Daoy (cell line): ENCODE measurements at regions not wholly inside any gene's neighbourhood (a gene's known extent, or its start where the extent isn't known, plus 50 kb on each side); places are given as distances from the start of the nearest gene placed in this dataset.

Experiments
- DNase-seq: peaks from one replicate; pipeline ENCODE4 v3.0.0-alpha.2; 2015; ENCODE audit warnings: low read depth

DNA sequence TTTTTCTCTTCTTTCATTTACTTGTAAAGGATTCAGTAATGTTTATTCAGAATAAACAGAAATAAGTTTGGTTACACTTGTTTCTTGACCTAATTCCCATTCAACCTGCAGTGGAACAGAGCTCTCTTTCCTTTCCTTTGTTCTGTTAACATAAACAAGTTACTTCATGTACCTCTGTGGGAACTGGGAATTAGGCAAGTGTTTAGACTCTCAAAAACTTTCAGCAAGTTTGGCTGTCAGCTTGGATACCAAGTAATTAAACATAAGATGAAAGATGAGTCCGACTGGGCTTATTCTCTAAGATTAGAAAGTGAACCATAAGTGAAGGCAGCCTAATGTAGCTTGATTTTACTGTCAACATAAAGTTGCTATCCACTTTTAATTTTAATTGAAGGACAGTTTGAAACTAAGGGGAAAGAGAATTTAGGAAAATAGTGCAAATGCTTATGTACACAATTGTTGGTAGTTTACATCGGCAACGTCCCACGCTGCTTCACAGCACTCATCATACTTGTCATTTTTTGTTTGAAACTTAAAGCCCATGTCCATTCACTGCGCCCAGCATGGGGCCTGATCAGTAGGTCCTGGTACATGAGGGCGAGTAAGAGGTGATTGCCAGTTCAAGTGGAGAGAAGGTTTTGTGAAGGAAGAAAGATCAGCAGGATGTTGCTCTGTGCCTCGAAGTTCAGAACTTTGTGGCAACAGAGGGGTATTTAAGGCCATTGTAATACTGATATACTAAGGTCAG lies 113.0 kb downstream of the PLEKHG1 start:
- DNase-seq = no peak

DNA sequence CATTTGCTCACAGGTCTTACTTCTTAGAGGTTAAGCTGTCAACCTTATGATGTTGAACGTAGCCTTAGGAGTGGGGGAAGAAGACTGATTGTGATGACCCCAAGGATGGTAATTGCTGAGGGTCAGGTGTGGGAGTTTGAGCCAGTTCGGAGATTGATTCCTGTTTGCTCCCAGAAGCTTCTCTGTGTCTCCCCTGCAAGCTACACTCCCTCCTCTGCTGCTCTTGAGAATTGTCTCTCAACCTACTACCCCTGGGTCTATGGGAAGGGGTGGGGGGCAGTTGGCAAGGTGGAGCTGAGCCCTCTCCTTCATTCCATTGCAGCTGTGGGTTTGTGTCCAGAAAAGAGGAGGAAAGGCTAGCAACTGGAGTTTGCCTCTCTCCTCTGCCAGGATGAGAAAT lies 113.8 kb downstream of the PLEKHG1 start:
- no peak for DNase-seq

DNA sequence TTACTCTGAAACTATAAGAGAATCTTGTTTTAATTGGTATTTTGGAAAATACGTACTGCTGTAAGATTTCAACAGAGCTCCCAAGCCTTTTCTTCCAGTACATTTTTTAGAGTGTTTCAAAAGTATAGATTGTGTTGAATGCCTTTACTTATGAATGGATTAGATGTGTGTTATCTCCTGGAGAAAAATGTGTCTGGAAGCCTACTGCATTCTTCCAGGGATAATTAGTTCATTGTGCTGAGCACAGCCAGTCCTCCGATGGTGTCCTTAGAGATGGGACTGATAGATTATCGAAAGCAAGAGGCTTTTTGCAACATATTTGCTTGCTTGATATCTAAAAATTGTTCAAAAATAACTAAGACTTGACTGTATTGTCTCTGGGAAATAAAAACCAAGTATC lies 114.2 kb downstream of the PLEKHG1 start:
- no peak for DNase-seq

DNA sequence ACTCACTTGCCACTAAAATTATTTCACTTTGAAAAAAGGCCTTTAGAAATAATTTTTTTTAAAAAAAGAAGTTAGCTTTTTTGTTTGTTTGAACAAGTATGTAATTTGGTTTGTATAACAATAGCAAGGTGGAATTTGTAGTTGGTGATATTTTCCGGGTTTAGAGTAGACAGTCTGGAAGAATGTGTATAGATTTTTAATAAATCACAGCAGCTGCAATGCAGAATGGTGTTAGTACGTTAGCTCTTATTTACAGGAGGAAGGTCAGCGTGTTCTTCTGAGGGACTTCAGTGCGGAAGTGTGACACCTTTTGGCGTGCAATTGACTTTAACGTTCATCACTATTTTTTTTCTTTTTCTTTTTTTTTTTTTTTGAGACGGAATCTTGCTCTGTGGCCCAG lies 115.4 kb downstream of the PLEKHG1 start:
- no peak for DNase-seq

DNA sequence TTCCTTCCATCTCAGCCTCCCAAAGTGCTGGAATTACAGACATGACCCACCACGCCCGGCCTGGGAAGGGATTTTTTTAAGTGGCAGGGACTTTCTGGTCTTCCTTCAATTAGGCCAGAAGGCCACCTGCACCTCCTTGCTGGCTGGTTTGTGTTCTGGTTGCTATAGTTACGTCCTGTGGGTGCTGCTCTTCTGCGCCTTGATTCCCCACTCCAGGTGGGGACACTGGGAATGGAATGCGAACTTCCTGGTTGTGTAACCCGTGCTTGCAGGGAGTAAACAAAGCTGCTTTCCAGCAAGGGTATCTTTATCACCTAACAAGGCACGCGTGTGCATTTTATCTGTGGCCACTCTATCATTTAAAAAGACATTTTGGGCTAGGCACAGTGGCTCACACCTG lies 117.7 kb downstream of the PLEKHG1 start:
- no peak for DNase-seq

DNA sequence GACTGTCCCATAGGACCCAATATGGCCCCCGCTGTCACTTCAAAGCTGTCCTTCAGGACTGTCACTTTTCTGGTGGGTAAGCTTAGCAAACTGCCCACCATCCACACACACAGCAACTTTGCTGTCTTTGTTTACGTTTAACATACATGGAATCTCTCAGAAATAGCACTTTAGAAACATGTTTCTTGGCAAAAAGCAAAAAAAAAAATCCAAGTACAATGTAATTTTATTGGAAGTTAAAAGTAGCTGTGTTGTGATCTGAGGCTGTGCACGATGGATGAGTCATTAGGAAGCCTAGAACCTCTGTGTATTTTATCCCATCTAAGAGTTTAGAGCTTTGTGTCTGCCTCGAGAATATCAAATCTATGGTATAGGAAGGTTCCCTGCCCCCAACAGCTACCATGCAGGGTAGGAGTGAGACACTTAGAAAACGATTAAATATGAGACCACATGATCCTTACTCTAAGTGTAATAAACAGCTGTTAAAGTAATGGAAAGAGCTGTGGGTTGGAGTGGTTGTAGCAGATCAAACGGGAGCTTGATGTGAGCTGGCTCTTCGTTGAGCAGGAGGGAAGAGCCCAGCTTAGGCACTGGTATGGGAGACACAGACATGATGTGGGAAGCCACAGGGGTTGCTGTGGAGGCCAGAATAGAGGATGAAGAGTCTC lies 119.5 kb downstream of the PLEKHG1 start:
- DNase-seq = peak; percentile 31

DNA sequence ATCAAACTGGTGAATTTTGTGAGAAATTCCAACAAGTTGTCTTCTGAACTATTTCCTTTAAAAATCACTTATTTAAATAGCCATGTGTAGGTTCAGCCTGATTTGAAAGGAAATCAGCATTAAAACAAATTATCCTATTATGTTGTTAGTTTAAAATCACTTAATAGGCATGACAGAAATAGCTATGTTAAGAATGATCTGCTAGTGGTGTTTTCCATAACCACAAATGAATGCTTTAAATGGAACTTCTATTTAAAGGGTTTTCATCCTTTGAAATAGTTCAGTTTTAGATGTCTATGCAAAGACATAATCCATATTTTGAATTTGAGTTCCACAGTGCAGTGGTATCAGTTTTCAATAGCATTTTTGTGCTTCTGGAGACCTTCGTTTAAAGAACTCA lies 120.1 kb downstream of the PLEKHG1 start:
- DNase-seq = no peak

DNA sequence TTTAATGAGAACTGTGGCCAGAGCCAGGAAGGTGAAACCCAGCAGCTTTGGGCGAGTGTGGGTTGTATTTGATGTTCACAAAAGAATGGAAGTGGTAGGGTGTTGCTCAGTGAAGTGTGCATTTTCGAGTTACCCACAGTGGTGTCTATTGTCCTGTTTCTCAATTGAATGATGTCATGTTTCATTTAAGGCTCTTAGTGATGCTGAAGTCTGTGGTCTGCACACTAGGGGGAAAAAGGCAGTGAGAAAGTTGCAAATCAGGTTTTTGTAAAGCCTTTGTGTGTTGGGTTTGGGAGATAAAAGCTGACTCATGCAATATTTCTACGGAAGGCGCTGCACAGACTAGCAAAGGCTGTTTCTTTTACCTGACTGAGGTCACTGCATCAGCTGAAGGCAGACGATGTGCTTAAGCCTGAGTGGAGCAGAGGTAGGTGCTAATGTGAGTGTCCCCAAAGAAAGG lies 121.1 kb downstream of the PLEKHG1 start:
- DNase-seq = peak; percentile 89

DNA sequence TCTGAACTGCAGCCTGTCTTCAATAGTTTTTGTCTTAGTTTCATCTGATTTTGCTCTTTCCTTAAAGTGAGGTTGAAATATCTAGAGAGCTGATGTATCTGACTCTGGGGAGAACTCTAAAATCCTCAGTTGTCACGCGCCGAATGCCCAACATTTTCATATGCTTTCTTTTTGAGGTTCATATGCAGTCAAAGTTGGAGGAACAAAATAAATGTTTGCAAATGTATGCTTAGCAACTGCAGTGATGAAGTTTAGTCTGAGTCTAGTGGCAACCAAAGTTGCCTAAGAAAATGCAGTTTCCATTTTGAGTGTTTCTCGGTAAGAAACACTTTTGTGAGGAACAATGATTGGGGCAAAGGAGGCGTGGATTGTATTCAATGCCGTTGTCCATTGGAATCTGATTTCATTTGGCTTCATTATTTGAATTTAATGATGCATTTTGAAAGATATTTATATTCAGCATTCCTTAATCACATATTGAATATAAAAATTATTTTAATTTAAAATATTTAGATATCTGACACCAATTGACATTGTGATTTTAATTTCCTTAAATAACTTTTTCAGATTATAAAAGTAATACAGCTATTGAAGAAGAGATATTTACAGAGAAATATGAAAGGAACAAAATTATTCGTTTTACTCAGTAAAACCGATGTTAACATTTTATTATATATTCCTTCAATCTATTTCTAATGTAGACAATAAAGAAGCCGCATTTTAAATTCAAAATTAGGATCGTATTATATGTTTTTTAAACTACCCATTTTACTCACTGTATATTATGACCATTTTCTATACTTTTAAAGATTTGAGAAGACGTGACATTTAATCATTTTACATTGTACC lies 122.0 kb downstream of the PLEKHG1 start:
- DNase-seq = no peak

DNA sequence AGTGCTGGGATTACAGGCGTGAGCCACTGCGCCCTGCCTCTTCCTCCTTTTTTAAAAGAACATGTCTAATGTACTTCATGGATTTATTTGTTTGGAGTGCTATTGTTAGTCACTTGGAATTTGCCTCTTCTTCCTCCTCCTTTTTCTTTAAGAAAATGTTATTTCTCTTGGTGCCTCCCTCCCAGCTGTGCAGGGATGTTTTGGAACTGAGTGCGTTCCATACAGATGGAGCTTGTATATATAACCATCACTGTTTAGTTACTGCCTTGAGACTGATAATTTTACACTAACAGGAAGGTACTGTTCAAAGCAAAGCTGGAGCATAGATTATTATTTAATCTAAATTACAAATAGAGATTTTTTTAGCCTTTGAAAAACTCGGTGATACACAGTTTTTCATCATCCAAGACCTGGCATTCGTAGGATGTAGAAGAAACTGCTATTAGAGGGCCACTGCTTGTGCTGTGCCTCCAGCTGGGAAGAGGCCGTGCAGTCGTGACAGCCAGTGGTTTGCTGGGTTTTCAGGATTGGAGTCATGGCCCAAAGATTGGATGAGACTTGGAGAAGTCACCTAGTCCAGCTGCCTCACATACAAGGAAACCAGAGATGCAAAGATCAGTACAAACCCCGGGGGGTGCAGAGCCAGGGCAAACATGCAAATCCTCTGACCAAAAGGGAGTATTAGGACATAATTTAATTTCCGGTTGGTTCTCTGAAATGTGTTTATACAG lies 123.1 kb downstream of the PLEKHG1 start:
- DNase-seq = peak; percentile 52

DNA sequence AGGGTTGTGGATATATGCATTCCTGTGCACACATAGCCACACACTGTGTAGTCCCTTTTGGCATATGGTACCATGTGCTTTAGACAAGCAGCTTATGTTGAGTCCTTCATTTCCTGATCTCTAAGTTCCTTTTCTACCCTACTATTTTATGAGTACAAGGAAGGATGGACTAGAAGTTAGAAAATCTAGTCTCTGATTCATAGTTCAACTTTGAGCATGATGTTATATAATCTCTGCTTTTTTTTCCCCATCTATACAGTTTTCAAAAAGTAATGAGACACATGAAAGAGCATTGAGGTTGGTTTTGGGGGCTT lies 123.6 kb downstream of the PLEKHG1 start:
- no peak for DNase-seq

DNA sequence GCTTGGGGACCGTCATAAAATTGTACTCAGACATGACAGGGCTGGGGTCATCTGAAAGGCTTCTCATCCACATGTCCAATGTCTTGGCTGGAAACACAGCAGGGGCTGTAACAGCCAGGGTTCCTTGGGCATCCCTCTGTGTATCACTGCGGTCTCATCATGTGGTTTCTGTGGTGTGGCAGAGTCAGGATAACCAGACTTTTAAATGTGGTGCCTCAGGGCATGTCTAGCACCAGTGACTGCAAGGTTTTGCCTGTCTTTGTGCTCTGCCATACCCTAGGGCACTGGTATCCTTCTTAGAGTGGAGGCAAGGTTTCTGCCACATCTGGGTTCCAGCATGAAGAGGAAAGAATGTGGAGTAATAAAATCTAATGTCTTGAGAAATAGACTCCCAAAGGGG lies 124.2 kb downstream of the PLEKHG1 start:
- DNase-seq = peak; percentile 95

DNA sequence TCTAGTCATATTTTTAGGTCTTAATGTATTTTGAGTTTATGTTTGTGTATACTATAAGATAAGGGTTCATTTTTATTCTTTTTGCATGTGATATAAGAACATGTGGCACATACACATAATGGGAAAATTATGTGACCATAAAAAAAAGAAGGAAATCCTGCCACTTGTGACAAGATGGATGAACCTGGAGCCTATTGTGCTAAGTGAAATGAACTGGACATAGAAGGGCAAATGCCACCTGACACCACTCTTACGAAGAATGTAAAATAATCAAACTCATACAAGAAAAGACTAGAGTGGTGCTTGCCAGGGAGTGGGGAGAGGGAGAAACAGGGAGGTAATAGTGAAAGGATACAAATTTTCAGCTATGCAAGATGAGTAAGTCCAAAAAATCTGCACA lies 126.1 kb downstream of the PLEKHG1 start:
- DNase-seq = no peak

DNA sequence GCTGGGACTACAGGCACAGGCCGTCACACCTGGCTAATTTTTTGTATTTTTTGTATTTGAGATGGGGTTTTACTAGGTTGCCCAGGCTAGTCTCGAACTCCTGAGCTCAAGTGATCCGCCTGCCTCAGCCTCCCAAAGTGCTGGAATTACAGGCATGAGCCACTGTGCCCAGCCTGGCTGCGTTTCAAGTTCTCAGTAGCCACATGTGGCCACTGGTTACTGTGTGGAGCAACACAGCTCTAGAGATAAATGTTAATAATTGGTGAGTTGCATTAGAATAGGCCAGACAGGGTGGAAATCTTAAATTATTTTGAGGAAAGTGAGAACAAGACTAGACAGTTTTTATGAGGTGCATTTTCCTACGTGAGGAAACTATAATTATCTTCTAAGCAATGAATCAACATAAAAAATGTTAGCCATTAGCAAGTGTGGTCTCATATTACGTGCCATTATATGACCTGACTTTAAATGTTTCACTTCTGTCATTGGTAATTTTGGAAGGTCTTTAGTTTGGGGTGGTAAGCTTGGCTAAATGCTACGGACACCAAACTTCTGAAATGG lies 129.6 kb downstream of the PLEKHG1 start:
- DNase-seq = no peak

DNA sequence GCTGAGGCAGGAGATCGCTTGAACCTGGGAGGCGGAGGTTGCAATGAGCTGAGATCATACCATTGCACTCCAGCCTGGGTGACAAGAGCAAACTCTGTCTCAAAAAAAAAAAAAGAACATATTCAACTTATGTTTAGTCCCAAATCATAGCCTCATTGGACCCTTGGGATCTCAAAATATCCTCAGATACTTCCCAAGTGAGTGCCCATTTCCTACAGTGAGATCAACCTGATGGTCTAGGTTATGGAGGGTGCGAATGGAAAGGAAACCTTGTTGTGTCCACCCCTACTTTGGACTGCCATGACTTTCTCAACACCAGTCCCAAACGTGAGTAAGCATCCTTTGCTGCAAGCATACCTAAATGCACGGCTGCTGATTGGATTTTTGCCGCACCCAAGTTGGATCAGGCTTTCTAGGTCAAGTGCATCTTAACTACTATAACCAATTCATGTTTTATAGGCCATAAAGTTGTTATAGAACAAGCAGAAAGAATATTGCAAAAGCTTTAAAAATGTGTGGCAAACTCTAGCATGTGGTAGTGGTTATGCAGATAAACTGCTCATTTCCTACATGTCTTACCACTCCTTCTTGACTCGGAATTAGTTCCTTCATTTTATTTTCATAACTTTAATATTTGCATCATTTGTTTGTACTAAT lies 131.2 kb downstream of the PLEKHG1 start:
- DNase-seq = no peak

DNA sequence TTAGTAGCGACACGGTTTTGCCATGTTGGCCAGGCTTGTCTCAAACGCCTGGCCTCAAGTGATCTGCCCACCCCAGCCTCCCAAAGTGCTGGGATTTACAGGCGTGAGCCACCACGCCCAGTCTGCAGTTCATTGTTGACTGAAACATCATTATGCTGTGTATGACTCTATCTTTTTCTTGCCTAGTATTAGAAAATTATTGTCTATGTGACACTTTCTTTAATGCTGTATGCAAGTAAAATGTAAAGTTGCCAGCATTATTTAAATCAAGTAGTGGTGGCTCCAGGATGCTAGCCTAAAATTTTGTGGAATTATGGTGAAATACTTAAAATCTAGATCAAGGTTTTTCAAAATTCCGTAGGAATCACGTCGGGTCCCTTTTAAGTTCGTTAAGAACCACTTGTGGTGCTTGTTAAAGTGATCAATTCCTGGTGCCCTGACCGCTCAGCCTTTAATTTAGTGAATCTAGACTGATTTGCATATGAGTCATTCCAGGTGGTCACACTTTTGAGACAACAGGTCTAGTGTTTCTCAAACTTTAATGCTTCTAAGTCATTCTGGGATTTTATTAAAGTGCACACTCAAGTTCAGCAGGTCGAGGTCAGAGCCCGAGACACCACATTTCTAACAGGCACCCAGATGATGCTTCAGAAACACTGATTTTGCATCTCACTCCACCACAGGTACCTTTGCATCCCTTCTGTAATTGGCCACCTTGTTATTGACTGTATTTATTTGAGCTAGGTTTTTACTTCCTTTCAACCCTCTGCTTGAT lies 132.6 kb upstream of the MTHFD1L start:
- no peak for DNase-seq

DNA sequence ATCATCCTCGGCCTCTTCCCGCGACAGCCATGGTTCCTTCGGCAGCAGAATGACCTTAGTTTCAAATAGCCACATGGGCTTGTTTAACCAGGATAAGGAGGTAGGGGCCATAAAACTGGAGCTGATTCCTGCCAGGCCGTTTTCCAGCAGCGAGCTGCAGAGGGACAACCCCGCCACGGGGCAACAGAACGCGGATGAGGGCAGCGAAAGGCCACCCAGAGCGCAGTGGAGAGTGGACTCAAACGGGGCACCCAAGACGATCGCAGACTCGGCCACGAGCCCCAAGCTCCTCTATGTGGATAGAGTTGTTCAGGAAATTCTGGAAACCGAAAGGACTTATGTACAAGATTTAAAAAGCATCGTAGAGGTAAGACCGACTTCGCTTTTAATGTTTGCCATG lies 131.8 kb upstream of the MTHFD1L start:
- DNase-seq = no peak

DNA sequence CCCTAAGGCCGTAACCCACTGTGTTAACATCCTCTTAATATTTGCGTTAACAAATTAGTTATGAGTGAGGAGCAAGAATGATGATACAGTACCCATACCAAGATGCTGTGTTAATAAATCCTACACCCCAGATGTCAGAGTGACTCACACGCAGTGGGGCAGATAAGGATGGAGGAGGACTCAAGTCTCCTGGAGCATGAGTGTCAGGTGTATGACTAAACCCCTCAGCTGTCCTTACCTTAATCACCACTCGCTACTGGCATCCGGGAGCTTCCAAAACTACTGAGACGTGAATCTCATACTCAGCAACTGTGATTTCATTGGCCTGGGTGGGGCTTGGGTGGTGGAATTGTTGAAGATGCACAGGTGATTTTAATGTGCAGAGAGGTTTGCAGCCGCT lies 131.3 kb upstream of the MTHFD1L start:
- peak; percentile 67 for DNase-seq

DNA sequence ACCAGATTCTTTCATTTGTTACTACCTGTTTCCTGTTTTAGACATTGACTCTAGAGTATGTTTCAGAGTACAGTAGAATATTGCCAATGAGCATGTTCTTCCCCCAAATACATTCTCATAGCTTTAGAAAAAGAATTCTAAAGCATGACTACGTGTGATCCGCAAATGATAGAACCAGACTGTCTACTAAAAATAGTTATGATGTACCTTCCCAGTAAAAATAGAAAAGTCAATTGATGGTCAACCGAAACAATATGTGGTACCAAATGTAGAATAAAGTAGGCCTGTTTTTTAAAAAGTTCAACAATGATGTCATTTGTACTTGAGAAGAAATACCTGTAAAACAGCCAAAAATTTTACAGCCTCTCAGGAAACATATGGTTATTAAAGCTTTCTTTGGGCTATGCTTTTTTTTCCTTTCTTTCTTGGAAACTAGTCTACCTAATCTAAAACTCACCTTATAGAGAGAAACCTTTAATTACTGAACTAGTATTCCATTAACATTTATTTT lies 130.1 kb upstream of the MTHFD1L start:
- no peak for DNase-seq

DNA sequence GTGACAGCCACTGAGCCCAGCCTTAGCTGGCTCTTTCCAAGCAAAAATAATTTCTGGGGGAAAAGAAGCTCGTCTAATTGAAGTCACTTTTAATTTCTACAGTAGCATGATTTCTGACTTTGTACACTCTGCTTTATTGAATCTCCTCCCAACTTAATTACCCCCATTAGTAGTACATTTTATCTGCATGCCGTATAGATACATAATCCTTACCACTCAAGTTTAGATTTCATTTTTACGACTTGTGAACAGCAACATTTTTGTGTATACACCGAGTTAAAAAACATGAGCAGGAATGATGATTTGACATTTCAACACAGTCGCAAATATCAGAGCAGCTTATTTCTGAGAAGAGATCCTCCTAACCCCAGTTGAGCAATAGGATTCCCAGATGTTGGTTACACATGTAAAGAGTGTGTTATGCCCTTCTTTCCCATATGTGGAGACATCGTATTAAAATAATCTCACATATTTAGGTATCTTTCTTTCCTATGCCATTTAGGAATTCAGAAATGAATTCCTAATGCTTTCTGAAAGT lies 127.3 kb upstream of the MTHFD1L start:
- DNase-seq = no peak
